NCI-H2196 treated with DMSO at 0.1 percent for 48 hours (cell line): ENCODE measurements at regions not wholly inside any gene's neighbourhood (a gene's known extent, or its start where the extent isn't known, plus 50 kb on each side); places are given as distances from the start of the nearest gene placed in this dataset.

Experiments
- DNase-seq: peaks from one replicate; lab custom pipeline; 2025; ENCODE audit not compliant: unreplicated experiment; lab: John Stamatoyannopoulos, UW

DNA sequence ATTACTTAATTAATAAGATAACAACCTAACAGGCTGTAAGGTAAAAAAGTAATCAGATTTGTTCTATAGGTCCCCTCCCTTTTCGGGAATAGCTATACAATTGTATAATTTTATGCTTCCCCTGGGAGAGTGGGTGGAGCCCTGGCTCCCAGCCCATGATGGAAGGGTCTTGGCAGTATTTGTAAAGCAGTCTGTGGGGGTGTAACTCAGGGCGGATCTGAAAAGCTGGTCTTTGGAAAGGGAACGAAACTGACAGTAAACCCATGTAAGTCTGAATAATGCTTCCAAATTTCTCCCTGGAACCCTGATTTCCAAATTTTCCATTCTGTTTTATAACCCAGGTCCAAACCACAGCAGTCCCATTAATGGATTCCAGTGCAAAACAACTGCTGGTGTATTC lies 110.4 kb downstream of the DAD1 start:
- no peak for DNase-seq

DNA sequence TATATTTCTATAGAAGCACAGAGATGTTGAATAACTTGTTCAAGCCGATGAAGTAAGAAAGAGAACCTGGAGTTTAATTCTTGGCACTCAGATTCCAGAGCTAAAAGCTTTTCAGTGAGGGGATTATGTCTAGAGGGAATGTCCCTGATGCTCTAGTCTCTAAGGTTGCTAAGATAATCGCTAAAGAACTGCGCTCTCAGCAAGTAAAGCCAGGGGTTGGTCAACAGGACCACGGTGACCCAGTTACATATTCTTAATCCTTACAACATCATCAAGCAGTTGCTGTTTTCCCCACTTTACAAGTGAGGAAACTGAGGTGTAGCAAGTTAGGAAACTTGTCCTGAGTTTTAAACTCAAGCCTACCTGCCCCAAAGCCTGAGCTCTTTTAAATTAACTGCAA lies 110.8 kb downstream of the DAD1 start:
- DNase-seq = no peak

DNA sequence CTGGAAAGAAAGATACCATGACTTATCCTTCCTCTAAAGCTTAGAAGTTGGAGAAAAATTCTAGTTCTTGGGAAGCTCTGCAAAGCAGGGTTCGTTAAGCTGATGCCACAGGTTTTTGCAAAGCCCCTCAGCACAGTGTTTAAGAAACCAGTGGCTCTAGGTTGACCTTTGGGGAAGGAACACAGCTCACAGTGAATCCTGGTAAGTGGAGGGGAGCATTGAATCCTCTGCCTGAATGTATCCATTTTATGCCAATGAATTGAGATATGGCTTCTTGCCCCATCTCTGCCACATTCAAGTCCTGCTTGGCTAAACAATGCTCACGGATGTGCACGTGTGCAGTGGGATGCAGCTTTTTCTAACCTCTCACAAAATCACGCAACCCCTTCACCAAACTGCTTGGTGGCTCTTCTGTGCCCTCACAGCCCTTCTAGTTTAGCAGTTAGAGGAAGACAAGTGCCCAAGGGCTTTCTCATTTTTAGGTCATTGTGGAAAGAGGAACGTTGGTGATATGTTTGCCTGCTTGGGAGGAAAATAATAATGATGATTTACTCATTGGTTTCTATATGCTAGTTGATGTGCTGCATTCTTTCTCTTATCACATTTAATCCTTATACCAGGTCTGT lies 111.3 kb downstream of the DAD1 start:
- no peak for DNase-seq

DNA sequence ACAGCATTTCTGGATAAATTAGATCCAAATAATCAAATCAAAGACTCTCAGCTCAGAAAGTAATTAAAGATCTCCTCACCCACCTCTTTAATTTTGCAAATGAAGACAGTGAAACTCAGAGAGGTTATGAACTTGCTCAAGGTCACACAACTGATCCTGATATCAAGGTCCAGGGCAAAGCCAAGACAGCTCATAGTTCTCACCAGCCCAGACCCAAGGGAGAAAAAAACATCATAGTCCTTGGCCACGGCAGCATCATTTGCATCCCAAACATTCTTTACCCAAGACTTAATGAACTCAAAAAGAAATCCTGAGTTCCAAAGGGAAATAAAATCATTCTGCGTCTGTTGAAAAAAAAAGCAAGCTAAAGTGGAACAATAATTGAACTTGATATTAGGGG lies 112.1 kb downstream of the DAD1 start:
- DNase-seq = no peak

- no peak for DNase-seq
These were observed 112.8 kb downstream of the DAD1 start for GRCh38 chr14:22476005-22476751.

- no peak for DNase-seq
These were observed 113.6 kb downstream of the DAD1 start for GRCh38 chr14:22475381-22475780.

DNA sequence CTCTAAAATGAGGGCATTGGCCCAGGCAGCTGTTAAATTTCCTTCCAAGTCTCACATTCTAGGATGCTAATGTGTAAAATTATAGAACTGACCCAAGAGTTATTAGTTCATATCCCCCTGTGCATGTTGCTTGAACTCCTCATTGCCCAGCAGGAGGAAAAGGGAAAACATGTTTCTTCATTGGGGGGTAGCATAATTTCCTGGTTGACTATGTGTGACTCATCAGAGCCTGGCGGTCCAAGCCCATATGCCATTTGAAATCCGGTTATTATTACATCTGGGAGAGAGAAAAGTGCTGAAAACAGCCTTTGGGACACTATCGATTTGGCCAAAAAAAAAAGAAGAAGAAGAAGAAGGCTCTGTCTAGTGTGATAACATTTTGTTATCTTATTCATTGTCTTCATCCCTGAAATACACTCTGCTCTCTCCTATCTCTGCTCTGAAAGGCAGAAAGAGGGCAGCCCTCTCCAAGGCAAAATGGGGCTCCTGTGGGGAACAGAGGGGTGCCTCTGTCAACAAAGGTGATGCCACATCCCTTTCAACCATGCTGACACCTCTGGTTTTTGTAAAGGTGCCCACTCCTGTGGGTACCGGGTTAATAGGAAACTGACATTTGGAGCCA lies 114.2 kb downstream of the DAD1 start:
- DNase-seq = no peak

DNA sequence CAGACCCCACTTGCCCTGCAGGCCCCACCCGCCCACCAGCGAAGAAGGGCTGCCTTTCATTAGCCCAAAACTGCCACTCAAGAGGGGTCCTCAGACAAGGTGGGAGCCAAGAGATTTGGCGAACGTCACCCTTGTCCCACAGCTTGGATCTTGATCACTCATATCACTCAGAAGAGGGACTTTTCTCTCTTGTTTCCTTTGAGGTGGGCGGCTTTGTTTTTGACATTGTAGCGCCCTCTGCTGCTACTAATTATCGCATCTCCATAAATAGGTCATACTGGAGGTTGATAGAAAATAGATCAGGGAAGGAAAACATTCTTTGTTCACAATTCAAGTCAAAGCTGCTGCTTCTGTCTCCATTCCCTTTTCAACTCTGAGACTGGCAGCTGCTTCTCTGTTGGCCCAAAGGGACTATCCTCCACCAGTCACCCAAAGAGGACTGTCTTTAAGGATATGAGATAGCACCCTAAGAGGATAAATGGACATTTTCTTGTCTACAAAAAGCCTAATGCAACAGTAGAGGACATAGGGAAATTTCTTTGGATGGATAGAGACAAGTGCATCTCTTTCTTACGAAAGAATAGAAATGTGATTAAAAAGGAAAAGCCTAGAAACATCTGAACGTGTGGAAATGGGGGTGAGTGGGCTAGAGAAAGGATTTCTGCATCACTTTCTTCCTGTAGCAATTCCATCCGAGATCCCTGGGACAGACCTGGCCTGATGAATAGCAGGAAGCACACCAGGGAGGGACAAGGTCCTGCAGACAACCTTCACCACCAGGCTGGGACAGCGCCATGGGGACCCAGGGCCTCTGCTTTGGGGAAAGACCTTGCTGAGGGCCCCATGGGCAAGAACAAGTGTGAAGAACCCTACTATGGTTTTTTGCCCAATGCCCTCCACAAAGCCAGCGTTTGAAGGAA lies 115.8 kb downstream of the DAD1 start:
- peak; percentile 6 for DNase-seq

DNA sequence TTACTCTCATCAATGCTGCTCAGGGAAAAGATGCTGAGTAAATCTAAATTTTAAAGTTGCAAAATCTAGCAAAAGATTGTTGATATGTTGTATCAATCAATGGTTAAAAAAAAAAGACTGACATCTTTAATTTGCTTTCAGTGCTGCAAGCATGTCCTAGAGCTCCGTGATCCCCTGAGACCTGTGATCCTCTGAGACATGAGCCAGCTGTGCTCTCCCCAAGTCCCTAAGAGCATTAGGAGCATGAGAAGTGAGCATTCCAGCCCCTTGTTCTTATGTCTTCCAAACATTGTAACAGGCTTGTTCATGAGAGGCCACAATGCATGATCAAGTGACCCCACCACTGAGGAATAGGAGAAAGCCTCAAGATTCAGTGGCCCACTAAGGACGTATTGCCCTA lies 116.6 kb downstream of the DAD1 start:
- no peak for DNase-seq

- DNase-seq = no peak
These were observed 117.4 kb downstream of the DAD1 start for GRCh38 chr14:22471545-22472121.

- DNase-seq = no peak
These were observed 119.3 kb downstream of the DAD1 start for GRCh38 chr14:22469538-22470303.

DNA sequence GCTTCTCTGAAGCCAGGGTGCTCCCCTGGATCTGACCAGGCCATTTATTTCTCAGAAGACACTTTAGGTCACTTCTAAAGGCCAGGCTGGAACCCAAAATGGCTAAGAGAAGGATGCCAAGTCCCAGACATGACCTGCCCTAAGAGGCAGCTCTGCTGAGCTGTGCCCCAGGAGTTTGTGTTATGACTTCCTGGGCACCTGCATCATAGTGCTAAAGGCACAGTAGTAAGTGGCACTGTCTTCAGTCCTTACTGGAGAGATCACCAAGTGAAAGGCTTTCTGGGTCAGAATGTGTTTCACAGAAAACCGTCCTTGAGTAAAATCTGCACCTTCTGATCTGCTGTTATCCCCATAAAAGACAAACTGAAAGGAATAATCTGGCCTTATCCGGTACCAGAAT lies 120.2 kb downstream of the DAD1 start:
- DNase-seq = no peak

- no peak for DNase-seq
These were observed 122.5 kb downstream of the DAD1 start for GRCh38 chr14:22466491-22466890.

- no peak for DNase-seq
These were observed 123.7 kb downstream of the DAD1 start for GRCh38 chr14:22465201-22465840.

DNA sequence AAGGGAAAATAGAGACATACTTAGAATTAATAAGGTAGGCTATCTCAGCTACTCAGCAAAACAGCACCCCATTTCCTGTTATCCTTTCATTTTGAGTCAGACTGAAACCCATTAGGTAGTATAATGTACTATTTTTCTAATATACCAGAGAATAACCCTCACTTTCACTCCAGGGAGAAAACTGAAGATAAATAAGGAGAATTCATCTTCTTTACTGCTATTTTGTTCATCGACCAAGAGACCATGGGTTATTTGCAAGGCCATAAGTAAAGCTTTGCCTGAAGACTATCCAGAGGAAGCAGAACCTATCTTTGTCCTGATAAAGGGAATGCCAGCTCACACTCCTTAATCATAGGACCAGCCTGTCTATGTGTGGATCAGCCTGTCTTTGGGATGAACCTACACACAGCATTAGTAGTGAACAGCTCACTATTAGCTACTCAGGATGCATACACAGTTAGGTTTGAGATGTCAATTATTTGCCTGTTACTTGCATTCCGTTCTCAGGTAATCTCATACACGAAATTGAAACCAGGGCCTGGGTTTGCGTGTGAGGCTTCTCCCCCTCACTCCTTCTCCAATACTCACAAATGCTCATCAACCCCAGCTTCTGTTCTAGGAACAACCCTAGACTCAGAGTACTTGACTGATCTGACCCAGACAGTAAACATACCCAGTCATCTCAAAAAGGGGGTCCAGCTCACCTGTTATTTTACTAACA lies 124.4 kb downstream of the DAD1 start:
- DNase-seq = no peak

DNA sequence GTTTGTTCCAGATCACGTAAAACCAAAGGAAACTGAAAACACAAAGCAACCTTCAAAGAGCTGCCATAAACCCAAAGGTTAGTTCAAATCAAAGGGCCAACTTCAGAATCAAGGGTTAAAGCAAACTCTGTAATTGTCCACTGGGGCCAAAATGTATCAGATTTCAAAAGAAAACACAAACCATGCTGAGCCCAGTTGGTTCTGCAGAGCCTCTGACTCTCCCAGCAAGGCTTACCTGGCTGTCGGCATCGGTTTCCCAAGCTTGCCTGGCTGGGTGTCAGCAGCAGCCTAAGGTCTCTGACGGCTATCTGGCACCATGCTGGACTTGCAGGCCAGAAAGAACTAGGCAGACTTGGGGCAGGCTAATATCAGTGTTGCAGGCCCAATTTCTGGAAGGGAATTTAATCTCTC lies 125.3 kb downstream of the DAD1 start:
- no peak for DNase-seq

- DNase-seq = no peak
These were observed 126.1 kb downstream of the DAD1 start for GRCh38 chr14:22462923-22463322.

DNA sequence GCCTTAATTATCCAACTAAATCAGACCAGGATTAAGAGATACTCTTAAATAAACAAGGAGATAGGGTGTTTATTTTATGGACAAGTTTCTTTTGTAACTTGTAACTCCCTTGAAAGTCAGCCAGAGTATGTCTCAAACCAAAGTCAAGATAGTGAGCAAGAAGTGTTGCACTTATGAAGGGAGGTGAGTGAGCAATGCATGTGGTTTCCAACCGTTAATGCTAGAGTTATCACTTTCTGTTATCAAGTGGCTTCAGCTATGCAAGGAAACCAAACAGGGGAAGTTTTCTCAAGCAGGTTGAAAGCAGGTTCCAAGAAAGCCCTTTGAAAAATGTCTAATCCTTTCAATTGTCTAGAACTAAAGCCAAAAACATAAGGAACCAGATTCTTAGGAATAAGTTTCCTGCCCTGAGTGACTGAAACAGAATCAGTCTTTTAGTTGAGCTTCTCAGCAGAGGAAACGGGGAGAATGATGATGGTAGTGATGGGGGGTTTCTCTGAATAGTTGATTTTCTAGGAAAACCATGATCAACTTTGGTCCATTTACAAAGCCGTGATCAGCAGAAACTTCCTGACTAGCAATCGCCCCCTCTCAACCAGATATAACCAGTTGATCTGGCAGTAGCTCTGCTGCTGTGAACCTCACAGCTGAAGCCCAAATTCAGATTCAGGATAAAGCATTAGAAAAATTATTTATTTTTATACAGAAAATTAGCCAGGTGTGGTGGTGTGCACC lies 128.4 kb downstream of the DAD1 start:
- no peak for DNase-seq
